ENCODE measurements at regions not wholly inside any gene's neighbourhood (a gene's known extent, or its start where the extent isn't known, plus 50 kb on each side); places are given as distances from the start of the nearest gene placed in this dataset.

DNA sequence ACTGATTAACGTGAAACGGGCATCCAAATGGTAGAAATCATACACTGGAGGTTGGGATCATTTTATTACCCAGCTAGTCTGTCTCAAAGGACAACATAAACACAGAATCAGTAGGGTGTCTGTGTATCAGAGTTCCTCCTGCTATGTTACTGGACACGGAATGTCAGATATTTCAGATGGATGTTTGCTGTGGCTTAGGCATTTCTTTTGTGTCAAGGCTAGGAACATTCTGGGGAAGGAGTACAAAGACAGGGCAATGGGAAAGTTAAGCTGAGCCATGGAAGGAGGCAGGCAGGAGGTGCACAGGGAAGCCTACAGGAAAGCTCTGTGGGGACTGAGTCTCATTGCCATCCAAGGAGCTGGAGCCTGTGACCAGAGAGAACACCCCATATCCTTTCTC is 254.6 kb downstream of the C12orf75 start:
- Histone ChIP-seq H3K4me1 (peaks cover under 1% of the 10 kb centered on the region), H3K4me3 (no peak overlapping the region), H3K9me3 (no peaks in the 10 kb centered on the region), H3K27ac (no peak overlapping the region), H3K27me3 (no peaks in the 10 kb centered on the region), H3K36me3 (no peaks in the 10 kb centered on the region)
- intact Hi-C loops (cut with DNase I), result no loop called here
- DNase-seq (ENCODE audit: extremely low spot score in 2 of 2), result no peak
- TF ChIP-seq, protein P1, sequence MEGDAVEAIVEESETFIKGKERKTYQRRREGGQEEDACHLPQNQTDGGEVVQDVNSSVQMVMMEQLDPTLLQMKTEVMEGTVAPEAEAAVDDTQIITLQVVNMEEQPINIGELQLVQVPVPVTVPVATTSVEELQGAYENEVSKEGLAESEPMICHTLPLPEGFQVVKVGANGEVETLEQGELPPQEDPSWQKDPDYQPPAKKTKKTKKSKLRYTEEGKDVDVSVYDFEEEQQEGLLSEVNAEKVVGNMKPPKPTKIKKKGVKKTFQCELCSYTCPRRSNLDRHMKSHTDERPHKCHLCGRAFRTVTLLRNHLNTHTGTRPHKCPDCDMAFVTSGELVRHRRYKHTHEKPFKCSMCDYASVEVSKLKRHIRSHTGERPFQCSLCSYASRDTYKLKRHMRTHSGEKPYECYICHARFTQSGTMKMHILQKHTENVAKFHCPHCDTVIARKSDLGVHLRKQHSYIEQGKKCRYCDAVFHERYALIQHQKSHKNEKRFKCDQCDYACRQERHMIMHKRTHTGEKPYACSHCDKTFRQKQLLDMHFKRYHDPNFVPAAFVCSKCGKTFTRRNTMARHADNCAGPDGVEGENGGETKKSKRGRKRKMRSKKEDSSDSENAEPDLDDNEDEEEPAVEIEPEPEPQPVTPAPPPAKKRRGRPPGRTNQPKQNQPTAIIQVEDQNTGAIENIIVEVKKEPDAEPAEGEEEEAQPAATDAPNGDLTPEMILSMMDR (IDR thresholded peaks at IDR 0.05), result no peak
- TF ChIP-seq POLR2AphosphoS5 (IDR thresholded peaks at IDR 0.05; ENCODE audit: insufficient read depth in 1 of 2, low read depth in 1 of 2), result no peak
- TF ChIP-seq POLR2A (IDR thresholded peaks at IDR 0.05), result no peak

DNA sequence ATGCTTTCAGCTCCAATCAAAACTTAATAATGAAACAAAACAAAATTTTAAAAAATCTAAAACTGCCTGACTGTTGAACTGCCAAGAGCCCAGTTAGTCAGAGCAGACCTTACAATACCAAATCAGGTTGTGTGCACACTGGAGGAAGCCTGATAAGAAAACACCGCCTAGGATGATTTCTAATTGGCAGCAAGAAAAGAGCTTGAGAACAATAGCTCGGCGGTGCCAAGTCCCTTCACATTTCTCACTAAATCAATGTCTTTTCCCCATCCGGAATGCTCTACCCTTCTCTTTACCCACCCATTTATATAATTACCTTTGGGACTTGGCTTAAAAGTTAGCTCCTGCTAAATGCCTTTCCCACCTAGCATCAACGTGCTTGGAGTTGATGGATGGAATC is 256.7 kb downstream of the C12orf75 start:
- intact Hi-C loops (cut with DNase I), result no loop called here

DNA sequence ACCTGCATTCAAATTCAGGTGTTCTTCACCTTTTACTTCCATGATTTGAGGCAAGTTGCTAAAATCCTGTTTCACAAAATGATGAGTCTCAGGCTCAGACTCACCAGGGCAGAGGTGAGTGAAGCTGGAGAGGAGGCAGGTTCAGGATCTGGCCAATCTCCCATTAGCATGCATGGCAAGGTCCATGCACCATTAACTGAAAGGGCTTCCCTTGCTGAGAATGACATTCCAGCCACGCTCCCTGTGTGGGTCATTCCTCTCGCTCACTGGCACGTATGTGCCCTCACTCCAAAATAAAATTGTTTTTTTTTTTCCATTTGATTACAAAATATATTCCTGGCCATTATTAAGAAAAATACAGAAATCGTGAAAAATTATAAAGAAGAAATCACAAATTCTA is 257.6 kb downstream of the C12orf75 start:
- Histone ChIP-seq H3K27me3 (no peaks in the 10 kb centered on the region), H3K9me3 (no peaks in the 10 kb centered on the region), H3K4me1 (peaks cover 11% of the 10 kb centered on the region), H3K36me3 (no peaks in the 10 kb centered on the region), H3K4me3 (no peak overlapping the region), H3K27ac (no peak overlapping the region)
- no peak for DNase-seq (ENCODE audit: extremely low spot score in 2 of 2)
- TF ChIP-seq POLR2A (IDR thresholded peaks at IDR 0.05), result no peak
- no peak for TF ChIP-seq POLR2AphosphoS5 (IDR thresholded peaks at IDR 0.05; ENCODE audit: insufficient read depth in 1 of 2, low read depth in 1 of 2)
- TF ChIP-seq, protein P1 (IDR thresholded peaks at IDR 0.05), result no peak
- intact Hi-C loops (cut with DNase I), result no loop called here

More for the DNA sequence above, 256.7 kb downstream of the C12orf75 start:
- Histone ChIP-seq H3K9me3 (no peaks in the 10 kb centered on the region), H3K27ac (no peak overlapping the region), H3K4me1 (peaks cover 11% of the 10 kb centered on the region), H3K27me3 (no peaks in the 10 kb centered on the region), H3K4me3 (no peak overlapping the region), H3K36me3 (no peaks in the 10 kb centered on the region)
- TF ChIP-seq, protein P1 (IDR thresholded peaks at IDR 0.05), result no peak
- peak in 1 of 2 donors; percentile 45 for TF ChIP-seq POLR2AphosphoS5 (IDR thresholded peaks at IDR 0.05; ENCODE audit: insufficient read depth in 1 of 2, low read depth in 1 of 2)
- TF ChIP-seq POLR2A (IDR thresholded peaks at IDR 0.05), result no peak
- no peak for DNase-seq (ENCODE audit: extremely low spot score in 2 of 2)

DNA sequence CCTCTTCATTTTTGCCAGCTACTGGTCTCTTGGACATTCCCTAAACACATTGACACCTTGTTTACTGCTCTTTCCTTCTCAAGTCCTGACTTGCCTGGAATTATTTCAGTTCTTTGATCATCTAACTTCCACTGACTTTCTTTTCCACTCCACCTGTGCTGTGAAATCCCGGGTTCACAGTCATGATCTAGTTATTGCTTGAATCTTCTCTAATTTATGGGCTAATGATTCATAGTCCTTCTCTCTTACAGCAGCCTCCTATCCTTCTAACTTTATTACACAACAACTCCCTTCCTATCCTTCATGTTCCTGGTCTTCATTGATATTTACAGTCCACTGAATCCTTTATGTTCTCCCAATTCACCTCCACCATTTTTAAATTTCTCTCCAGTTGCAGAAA is 260.1 kb downstream of the C12orf75 start:
- Histone ChIP-seq H3K27me3 (no peaks in the 10 kb centered on the region), H3K27ac (no peak overlapping the region), H3K4me1 (peaks cover 11% of the 10 kb centered on the region), H3K9me3 (no peaks in the 10 kb centered on the region), H3K36me3 (no peaks in the 10 kb centered on the region), H3K4me3 (no peak overlapping the region)
- TF ChIP-seq POLR2A (IDR thresholded peaks at IDR 0.05) (no peak), POLR2AphosphoS5 (IDR thresholded peaks at IDR 0.05; ENCODE audit: insufficient read depth in 1 of 2, low read depth in 1 of 2) (peak in 1 of 2 donors; percentile 75)
- DNase-seq (ENCODE audit: extremely low spot score in 2 of 2), result no peak
- intact Hi-C loops (cut with DNase I), result no loop called here

DNA sequence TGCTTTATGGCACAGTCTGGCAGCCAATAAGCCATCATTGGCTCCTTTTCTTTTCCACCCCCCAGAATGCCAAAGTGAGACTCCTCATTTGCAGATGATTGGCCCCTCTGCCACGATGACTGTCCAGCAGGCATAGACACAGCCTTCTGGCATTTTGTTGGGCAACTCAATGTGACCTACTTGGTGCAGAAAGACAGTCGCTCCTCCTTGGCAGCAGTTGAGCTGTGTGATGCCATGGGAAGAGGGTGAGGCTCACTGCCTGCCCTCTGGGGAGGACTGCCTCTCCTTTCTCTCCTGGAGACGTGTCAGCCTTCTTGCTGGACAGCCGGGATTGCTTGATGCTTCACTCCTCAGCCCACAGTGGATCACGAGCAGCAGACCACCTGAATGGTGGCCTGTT is 264.9 kb downstream of the C12orf75 start:
- H3K27ac ChIP-seq, result no peak overlapping the region
- H3K36me3 ChIP-seq, result no peaks in the 10 kb centered on the region
- no peaks in the 10 kb centered on the region for H3K27me3 ChIP-seq
- TF ChIP-seq POLR2A (IDR thresholded peaks at IDR 0.05), result no peak
- TF ChIP-seq, protein P1 (IDR thresholded peaks at IDR 0.05), result no peak
- TF ChIP-seq POLR2AphosphoS5 (IDR thresholded peaks at IDR 0.05; ENCODE audit: insufficient read depth in 1 of 2, low read depth in 1 of 2), result no peak
- H3K9me3 ChIP-seq, result no peaks in the 10 kb centered on the region
- peaks cover 8% of the 10 kb centered on the region for H3K4me1 ChIP-seq
- no peak for DNase-seq (ENCODE audit: extremely low spot score in 2 of 2)
- intact Hi-C loops (cut with DNase I), result no loop called here
- no peak overlapping the region for H3K4me3 ChIP-seq
